ENCODE measurements at regions not wholly inside any gene's neighbourhood (a gene's known extent, or its start where the extent isn't known, plus 50 kb on each side); places are given as distances from the start of the nearest gene placed in this dataset.

GRCh38 chr16:62408760-62409159 is 372.5 kb upstream of the CDH8 start:
- no peaks in the 10 kb centered on the region for H3K4me1 Mint-ChIP-seq
- ATAC-seq (ENCODE audit: low read depth) (no peak), DNase-seq (no peak)
- peaks cover 14% of the 10 kb centered on the region for H3K9me3 Mint-ChIP-seq
- H3K27ac Mint-ChIP-seq = no peak overlapping the region
- H3K27me3 Mint-ChIP-seq = no peaks in the 10 kb centered on the region
- H3K4me3 Mint-ChIP-seq = no peak overlapping the region
- H3K36me3 Mint-ChIP-seq (ENCODE audit: low read depth) = no peaks in the 10 kb centered on the region
- TF ChIP-seq CTCF (IDR thresholded peaks at IDR 0.05) = no peak
- POLR2A ChIA-PET = no interaction called here
- CTCF ChIA-PET = no interaction called here
- intact Hi-C loops (cut with micrococcal nuclease) = no loop called here

- intact Hi-C loops (cut with micrococcal nuclease) = no loop called here
- Mint-ChIP-seq H3K9me3 (peaks cover 9% of the 10 kb centered on the region), H3K27me3 (no peaks in the 10 kb centered on the region), H3K4me3 (no peak overlapping the region), H3K27ac (no peak overlapping the region), H3K36me3 (ENCODE audit: low read depth) (no peaks in the 10 kb centered on the region), H3K4me1 (no peaks in the 10 kb centered on the region)
- DNase-seq (no peak), ATAC-seq (ENCODE audit: low read depth) (no peak)
- ChIA-PET CTCF (no interaction called here), POLR2A (no interaction called here)
- no peak for TF ChIP-seq CTCF (IDR thresholded peaks at IDR 0.05)
Measured at GRCh38 chr16:62406387-62406786, 370.1 kb upstream of the CDH8 start.

- Mint-ChIP-seq H3K27ac (no peak overlapping the region), H3K4me3 (no peak overlapping the region), H3K9me3 (peaks cover 5% of the 10 kb centered on the region), H3K4me1 (no peaks in the 10 kb centered on the region), H3K36me3 (ENCODE audit: low read depth) (no peaks in the 10 kb centered on the region), H3K27me3 (no peaks in the 10 kb centered on the region)
- POLR2A ChIA-PET = no interaction called here
- intact Hi-C loops (cut with micrococcal nuclease) = no loop called here
- no peak for TF ChIP-seq CTCF (IDR thresholded peaks at IDR 0.05)
- no peak for ATAC-seq (ENCODE audit: low read depth)
- CTCF ChIA-PET = no interaction called here
- no peak for DNase-seq
Measured at GRCh38 chr16:62404842-62405611, 368.8 kb upstream of the CDH8 start.

GRCh38 chr16:62392698-62393097 is 356.5 kb upstream of the CDH8 start:
- POLR2A ChIA-PET = no interaction called here
- no peak overlapping the region for H3K4me3 Mint-ChIP-seq
- H3K36me3 Mint-ChIP-seq (ENCODE audit: low read depth) = no peaks in the 10 kb centered on the region
- TF ChIP-seq CTCF (IDR thresholded peaks at IDR 0.05) = no peak
- H3K9me3 Mint-ChIP-seq = peaks cover 5% of the 10 kb centered on the region
- no peaks in the 10 kb centered on the region for H3K4me1 Mint-ChIP-seq
- intact Hi-C loops (cut with micrococcal nuclease) = no loop called here
- H3K27ac Mint-ChIP-seq = no peak overlapping the region
- ATAC-seq (ENCODE audit: low read depth) (no peak), DNase-seq (no peak)
- no peaks in the 10 kb centered on the region for H3K27me3 Mint-ChIP-seq
- CTCF ChIA-PET = no interaction called here

- TF ChIP-seq CTCF (IDR thresholded peaks at IDR 0.05) = no peak
- no peaks in the 10 kb centered on the region for H3K27me3 Mint-ChIP-seq
- peaks cover 5% of the 10 kb centered on the region for H3K9me3 Mint-ChIP-seq
- no peak overlapping the region for H3K27ac Mint-ChIP-seq
- no peak overlapping the region for H3K4me3 Mint-ChIP-seq
- ATAC-seq (ENCODE audit: low read depth) = no peak
- intact Hi-C loops (cut with micrococcal nuclease) = no loop called here
- POLR2A ChIA-PET = no interaction called here
- no peaks in the 10 kb centered on the region for H3K4me1 Mint-ChIP-seq
- CTCF ChIA-PET = no interaction called here
- H3K36me3 Mint-ChIP-seq (ENCODE audit: low read depth) = no peaks in the 10 kb centered on the region
- no peak for DNase-seq
Measured at GRCh38 chr16:62391940-62392339, 355.7 kb upstream of the CDH8 start.

All from activated B cell treated with CpG ODN at 0.5 μM for 24 hours (primary cell).